Astrocyte of the cerebellum (primary cell): ENCODE measurements at regions not wholly inside any gene's neighbourhood (a gene's known extent, or its start where the extent isn't known, plus 50 kb on each side); places are given as distances from the start of the nearest gene placed in this dataset.
"Not testable (repeated sequence)": the region's sequence is repeated elsewhere in the genome, so short reads cannot be mapped to it uniquely, and the experiment has no call there.

ENCODE experiments used
- DNase-seq: peaks from one replicate; pipeline ENCODE4 v3.0.0-alpha.2; 2011; ENCODE audit warnings: low read depth
- H3K4me3 ChIP-seq: 2 replicates; pipeline ENCODE4 v1.5.1; 2011; ENCODE audit warnings: mild to moderate bottlenecking, low read depth, low read length, moderate library complexity
- CTCF ChIP-seq: IDR thresholded peaks from 2 replicates; pipeline ENCODE4 v1.5.1; 2012; ENCODE audit warnings: low read length, low read depth, moderate library complexity, mild to moderate bottlenecking; ENCODE audit errors: missing control alignments
- in situ Hi-C: cut with HindIII; loops from 2 replicates; pipeline ENCODE4 v1.10.0; 2017; ENCODE audit warnings: low sequenced_read_pairs

GRCh38 chr1:87981386-87981785 lies 652.7 kb downstream of the LMO4 start:
- DNase-seq: no peak
- in situ Hi-C loops: no loop called here
- no peak for TF ChIP-seq CTCF
- no peak overlapping the region for H3K4me3 ChIP-seq

GRCh38 chr1:87981810-87982209 lies 653.1 kb downstream of the LMO4 start:
- H3K4me3 ChIP-seq: no peak overlapping the region
- in situ Hi-C loops: no loop called here
- no peak for DNase-seq
- TF ChIP-seq CTCF: no peak

GRCh38 chr1:87983841-87984240 lies 655.2 kb downstream of the LMO4 start:
- in situ Hi-C loops: no loop called here
- no peak for TF ChIP-seq CTCF
- no peak for DNase-seq

GRCh38 chr1:87985071-87985470 lies 656.4 kb downstream of the LMO4 start:
- TF ChIP-seq CTCF: no peak
- in situ Hi-C loops: no loop called here
- DNase-seq: no peak
- H3K4me3 ChIP-seq: no peak overlapping the region

More at GRCh38 chr1:87983841-87984240, 655.2 kb downstream of the LMO4 start:
- H3K4me3 ChIP-seq: no peak overlapping the region

GRCh38 chr1:87986130-87986866 lies 657.6 kb downstream of the LMO4 start:
- no peak overlapping the region for H3K4me3 ChIP-seq
- DNase-seq: no peak
- no peak for TF ChIP-seq CTCF
- in situ Hi-C loops: no loop called here

- no peak for DNase-seq
- H3K4me3 ChIP-seq: no peak overlapping the region
- no peak for TF ChIP-seq CTCF
- in situ Hi-C loops: no loop called here
Observed at GRCh38 chr1:87989346-87989745, 660.7 kb downstream of the LMO4 start.

GRCh38 chr1:87992536-87992935 lies 663.9 kb downstream of the LMO4 start:
- DNase-seq, in situ Hi-C loops, H3K4me3 ChIP-seq: not testable (repeated sequence)
